OCI-LY7 (cell line): ENCODE measurements at regions not wholly inside any gene's neighbourhood (a gene's known extent, or its start where the extent isn't known, plus 50 kb on each side); places are given as distances from the start of the nearest gene placed in this dataset.

ENCODE experiments used
- BruUV-seq: library from RNA; stranded (reverse); fragments of 400-500 nt; replicated peaks from 2 replicates; lab custom pipeline; 2021; lab: Mats Ljungman, UMichigan
- CTCF ChIA-PET: fragments of 300-600 bp; sonication (Branson Sonifier 250); formaldehyde crosslinking; loops from one replicate; lab custom pipeline; 2022; ENCODE audit warnings: antibody characterized with exemption; ENCODE audit not compliant: unreplicated experiment; lab: Charles Lee
- POLR2A ChIA-PET: fragments of 300-600 bp; sonication (Branson Sonifier 250); formaldehyde crosslinking; loops from one replicate; lab custom pipeline; 2022; ENCODE audit warnings: antibody characterized with exemption; lab: Charles Lee
- DNase-seq: peaks from one replicate; pipeline ENCODE4 v3.0.0-alpha.2; 2015; ENCODE audit warnings: low spot score
- H2AFZ ChIP-seq: fragments of 200-600 bp; sonication (generic), shearing (Covaris generic); 2 replicates; pipeline ENCODE4 v1.6.1; 2014; ENCODE audit warnings: mild to moderate bottlenecking, antibody characterized with exemption, low read length, moderate library complexity
- H3K27ac ChIP-seq: fragments of 200-600 bp; sonication (generic); 2 replicates; pipeline ENCODE4 v1.5.1; 2014; ENCODE audit warnings: mixed run types, low read depth, mild to moderate bottlenecking, moderate library complexity, low read length, inconsistent platforms; ENCODE audit not compliant: poor library complexity, severe bottlenecking
- H3K36me3 ChIP-seq: fragments of 200-600 bp; sonication (generic); 2 replicates; pipeline ENCODE4 v1.6.1; 2014; ENCODE audit warnings: mild to moderate bottlenecking, antibody characterized with exemption, low read length, moderate library complexity, mixed read lengths; ENCODE audit not compliant: insufficient read depth
- H3K4me1 ChIP-seq: fragments of 200-600 bp; sonication (generic); 2 replicates; pipeline ENCODE4 v1.5.1; 2014; ENCODE audit warnings: mild to moderate bottlenecking, low read length; ENCODE audit not compliant: insufficient read depth, poor library complexity, severe bottlenecking
- H3K4me2 ChIP-seq: fragments of 200-600 bp; sonication (generic); 2 replicates; pipeline ENCODE4 v1.6.1; 2014; ENCODE audit warnings: mild to moderate bottlenecking, low read length
- H3K4me3 ChIP-seq: fragments of 200-600 bp; sonication (generic); 2 replicates; pipeline ENCODE4 v1.5.1; 2014; ENCODE audit warnings: mild to moderate bottlenecking, low read depth, low read length; ENCODE audit not compliant: poor library complexity, severe bottlenecking
- H3K79me2 ChIP-seq: fragments of 200-600 bp; sonication (generic); 2 replicates; pipeline ENCODE4 v1.6.1; 2016; ENCODE audit warnings: low read depth, mild to moderate bottlenecking, low read length, moderate library complexity, mixed read lengths; ENCODE audit not compliant: insufficient read depth
- H3K9me2 ChIP-seq: fragments of 200-600 bp; sonication (generic); 2 replicates; pipeline ENCODE4 v1.6.1; 2016; ENCODE audit warnings: mild to moderate bottlenecking, low read length, mixed read lengths; ENCODE audit not compliant: insufficient read depth
- H3K9me3 ChIP-seq: fragments of 200-600 bp; sonication (generic); 2 replicates; pipeline ENCODE4 v1.6.1; 2014; ENCODE audit warnings: mild to moderate bottlenecking, mixed run types, low read length, mixed read lengths
- H4K20me1 ChIP-seq: fragments of 200-600 bp; sonication (generic); 2 replicates; pipeline ENCODE4 v1.6.1; 2014; ENCODE audit warnings: mild to moderate bottlenecking, antibody characterized with exemption, low read length, moderate library complexity, mixed read lengths; ENCODE audit not compliant: insufficient read depth
- EZH2phosphoT487 ChIP-seq: fragments of 200-600 bp; sonication (generic); IDR thresholded peaks from 2 replicates; pipeline ENCODE4 v1.6.1; 2018; ENCODE audit warnings: low read depth, borderline replicate concordance, mild to moderate bottlenecking, mixed run types, antibody characterized with exemption, low read length, moderate library complexity, mixed read lengths
- intact Hi-C: fragments of 100-400 bp; cut with micrococcal nuclease; formaldehyde crosslinking; loops from one replicate; pipeline ENCODE4 v1.10.0; 2022; ENCODE audit not compliant: unreplicated experiment
- TF ChIP-seq, protein P1 (sequence below): fragments of 200-600 bp; sonication (generic); conservative IDR thresholded peaks from 2 replicates; pipeline ENCODE4 v1.5.1; 2014; ENCODE audit warnings: mild to moderate bottlenecking, antibody characterized with exemption, low read length, moderate library complexity, mixed read lengths

DNA sequence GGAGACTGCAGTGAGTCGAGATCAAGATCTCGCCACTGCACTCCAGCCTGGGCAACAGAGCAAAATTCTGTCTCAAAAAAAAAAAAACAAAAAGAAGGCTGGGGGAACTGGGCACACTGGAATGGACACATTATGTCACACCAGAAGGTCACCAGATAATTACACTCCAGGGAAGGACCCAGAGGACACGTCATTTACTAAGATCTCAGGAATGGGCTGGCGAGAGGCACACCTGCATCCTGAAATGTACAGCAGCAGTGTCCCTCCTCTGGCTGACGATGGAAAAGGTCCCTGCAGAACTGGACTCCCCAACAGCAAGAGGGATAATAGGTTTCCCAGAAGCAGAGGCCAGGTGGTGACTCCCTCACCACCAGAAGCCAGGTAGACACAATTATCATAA lies 243.5 kb downstream of the BCL11B start:
- ChIA-PET CTCF (no interaction called here), POLR2A (no interaction called here)
- H3K9me2 ChIP-seq: no peaks in the 10 kb centered on the region
- no peaks in the 10 kb centered on the region for H3K36me3 ChIP-seq
- H3K9me3 ChIP-seq: peaks cover 11% of the 10 kb centered on the region; the same call in 1 of the 2 replicates
- H4K20me1 ChIP-seq: no peaks in the 10 kb centered on the region
- no peak overlapping the region for H3K4me2 ChIP-seq
- H3K4me1 ChIP-seq: peaks cover 5% of the 10 kb centered on the region
- no peak for TF ChIP-seq EZH2phosphoT487
- TF ChIP-seq, protein P1, sequence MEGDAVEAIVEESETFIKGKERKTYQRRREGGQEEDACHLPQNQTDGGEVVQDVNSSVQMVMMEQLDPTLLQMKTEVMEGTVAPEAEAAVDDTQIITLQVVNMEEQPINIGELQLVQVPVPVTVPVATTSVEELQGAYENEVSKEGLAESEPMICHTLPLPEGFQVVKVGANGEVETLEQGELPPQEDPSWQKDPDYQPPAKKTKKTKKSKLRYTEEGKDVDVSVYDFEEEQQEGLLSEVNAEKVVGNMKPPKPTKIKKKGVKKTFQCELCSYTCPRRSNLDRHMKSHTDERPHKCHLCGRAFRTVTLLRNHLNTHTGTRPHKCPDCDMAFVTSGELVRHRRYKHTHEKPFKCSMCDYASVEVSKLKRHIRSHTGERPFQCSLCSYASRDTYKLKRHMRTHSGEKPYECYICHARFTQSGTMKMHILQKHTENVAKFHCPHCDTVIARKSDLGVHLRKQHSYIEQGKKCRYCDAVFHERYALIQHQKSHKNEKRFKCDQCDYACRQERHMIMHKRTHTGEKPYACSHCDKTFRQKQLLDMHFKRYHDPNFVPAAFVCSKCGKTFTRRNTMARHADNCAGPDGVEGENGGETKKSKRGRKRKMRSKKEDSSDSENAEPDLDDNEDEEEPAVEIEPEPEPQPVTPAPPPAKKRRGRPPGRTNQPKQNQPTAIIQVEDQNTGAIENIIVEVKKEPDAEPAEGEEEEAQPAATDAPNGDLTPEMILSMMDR: no peak
- H2AFZ ChIP-seq: no peak overlapping the region
- H3K4me3 ChIP-seq: no peak overlapping the region
- DNase-seq: no peak
- H3K27ac ChIP-seq: no peak overlapping the region
- H3K79me2 ChIP-seq: no peaks in the 10 kb centered on the region
- intact Hi-C loops: no loop called here
- no TSS peak for BruUV-seq

- Histone ChIP-seq H3K79me2 (no peaks in the 10 kb centered on the region), H3K4me2 (no peak overlapping the region), H3K9me3 (peaks cover 11% of the 10 kb centered on the region; the same call in 1 of the 2 replicates), H3K36me3 (no peaks in the 10 kb centered on the region), H3K4me3 (no peak overlapping the region), H3K4me1 (peaks cover 5% of the 10 kb centered on the region), H4K20me1 (no peaks in the 10 kb centered on the region), H2AFZ (no peak overlapping the region), H3K9me2 (no peaks in the 10 kb centered on the region), H3K27ac (no peak overlapping the region)
- BruUV-seq: no TSS peak
- no peak for DNase-seq
- intact Hi-C loops: no loop called here
- ChIA-PET CTCF (no interaction called here), POLR2A (no interaction called here)
- TF ChIP-seq, protein P1: no peak
- TF ChIP-seq EZH2phosphoT487: no peak
These were observed 242.7 kb downstream of the BCL11B start for GRCh38 chr14:99029145-99029915.

DNA sequence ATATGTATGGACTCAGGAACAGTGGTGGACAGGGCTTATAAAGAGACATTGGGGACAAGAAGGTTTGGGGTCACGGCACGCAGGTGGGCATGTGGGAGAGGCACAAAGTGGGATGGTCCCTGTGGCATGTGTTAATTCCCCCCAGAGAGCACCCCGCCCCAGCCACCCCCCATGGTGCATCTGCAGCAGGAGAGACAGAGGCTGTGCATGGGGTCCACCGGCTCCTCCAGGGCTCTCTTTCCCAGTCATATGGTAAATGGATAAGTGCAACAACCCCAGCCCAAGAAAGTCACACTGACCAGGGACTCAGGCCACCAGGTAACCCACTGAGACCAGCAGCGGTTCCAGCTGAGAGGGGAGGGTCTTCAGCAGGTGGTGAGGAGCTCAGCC lies 242.1 kb downstream of the BCL11B start:
- Histone ChIP-seq H3K4me1 (peaks cover 5% of the 10 kb centered on the region), H3K4me2 (no peak overlapping the region), H3K27ac (no peak overlapping the region), H3K4me3 (no peak overlapping the region), H3K9me3 (peaks cover 11% of the 10 kb centered on the region; the same call in 1 of the 2 replicates), H2AFZ (no peak overlapping the region), H3K9me2 (no peaks in the 10 kb centered on the region), H3K79me2 (no peaks in the 10 kb centered on the region), H4K20me1 (no peaks in the 10 kb centered on the region), H3K36me3 (no peaks in the 10 kb centered on the region)
- no TSS peak for BruUV-seq
- CTCF ChIA-PET: no interaction called here
- TF ChIP-seq EZH2phosphoT487: no peak
- TF ChIP-seq, protein P1: no peak
- POLR2A ChIA-PET: no interaction called here
- DNase-seq: no peak
- intact Hi-C loops: no loop called here
